Suprapubic skin (tissue), 4 donors: ENCODE measurements at regions not wholly inside any gene's neighbourhood (a gene's known extent, or its start where the extent isn't known, plus 50 kb on each side); places are given as distances from the start of the nearest gene placed in this dataset.

ENCODE experiments used
- CTCF ChIP-seq, 2 donors: fragments of 200-600 bp in 1 of 2; fragments of 450-650 bp in 1 of 2; sonication (generic) in 1 of 2; IDR thresholded peaks; one replicate each; pipeline ENCODE4 v1.5.1; 2016 to 2019; ENCODE audit warnings: antibody characterized with exemption in 2 of 2, mild to moderate bottlenecking in 1 of 2, moderate library complexity in 1 of 2
- EP300 ChIP-seq: sonication (generic); formaldehyde crosslinking; IDR thresholded peaks from one replicate; pipeline ENCODE4 v1.6.1; 2017; ENCODE audit warnings: antibody characterized with exemption
- POLR2A ChIP-seq, 2 donors: fragments of 450-650 bp; IDR thresholded peaks; one replicate each; pipeline ENCODE4 v1.6.1; 2017; ENCODE audit warnings: antibody characterized with exemption in 2 of 2, mild to moderate bottlenecking in 2 of 2, moderate library complexity in 2 of 2
- POLR2AphosphoS5 ChIP-seq, 3 donors: sonication (generic); formaldehyde crosslinking; IDR thresholded peaks; one replicate each; pipeline ENCODE4 v1.6.1; 2017; ENCODE audit warnings: antibody characterized with exemption in 3 of 3

GRCh38 chr14:61977217-61977616 is 215.0 kb downstream of the SNAPC1 start:
- TF ChIP-seq CTCF (IDR thresholded peaks at IDR 0.05) (no peak), EP300 (no peak), POLR2A (IDR thresholded peaks at IDR 0.05) (no peak), POLR2AphosphoS5 (IDR thresholded peaks at IDR 0.05) (no peak)
